Uterus (tissue), 2 donors: ENCODE measurements at regions not wholly inside any gene's neighbourhood (a gene's known extent, or its start where the extent isn't known, plus 50 kb on each side); places are given as distances from the start of the nearest gene placed in this dataset.

Experiments used
- CTCF ChIP-seq, 4 experiments: fragments of 200-600 bp in 2 of 4; fragments of 450-650 bp in 2 of 4; sonication (generic) in 2 of 4; IDR thresholded peaks; one replicate each; pipeline ENCODE4 v1.5.1; 2016 to 2019; ENCODE audit warnings: antibody characterized with exemption in 4 of 4, mild to moderate bottlenecking in 2 of 4, moderate library complexity in 1 of 4
- POLR2A ChIP-seq, 2 donors: fragments of 450-650 bp; IDR thresholded peaks; one replicate each; pipeline ENCODE4 v1.6.1; 2016; ENCODE audit warnings: antibody characterized with exemption in 2 of 2, mild to moderate bottlenecking in 1 of 2, moderate library complexity in 1 of 2

GRCh38 chr2:82576656-82577055, 1882.4 kb downstream of the SUCLG1 start:
- TF ChIP-seq CTCF (IDR thresholded peaks at IDR 0.05) (no peak), POLR2A (IDR thresholded peaks at IDR 0.05) (no peak)
